SK-N-SH treated with all-trans-retinoic acid at 6 μM for 48 hours (cell line): ENCODE measurements at regions not wholly inside any gene's neighbourhood (a gene's known extent, or its start where the extent isn't known, plus 50 kb on each side); places are given as distances from the start of the nearest gene placed in this dataset.

Source experiments
- ARNTL ChIP-seq: fragments of 450-650 bp; formaldehyde crosslinking; IDR thresholded peaks from 2 replicates; pipeline ENCODE4 v1.5.0; 2020; ENCODE audit warnings: low read depth, mild to moderate bottlenecking, moderate library complexity, borderline replicate concordance
- CREB5 ChIP-seq: fragments of 250-450 bp; sonication (Bioruptor Pico); IDR thresholded peaks from 2 replicates; pipeline ENCODE4 v1.5.1; 2020; ENCODE audit warnings: low read depth, mild to moderate bottlenecking, moderate library complexity
- ESRRG ChIP-seq: fragments of 250-450 bp; sonication (Bioruptor Pico); IDR thresholded peaks from 2 replicates; pipeline ENCODE4 v1.6.1; 2021; ENCODE audit warnings: mild to moderate bottlenecking
- PATZ1 ChIP-seq: fragments of 250-450 bp; sonication (Bioruptor Pico); IDR thresholded peaks from 2 replicates; pipeline ENCODE4 v1.8.0; 2020; ENCODE audit warnings: mild to moderate bottlenecking, moderate library complexity, borderline replicate concordance
- POU6F1 ChIP-seq: fragments of 250-450 bp; sonication (Bioruptor Pico); IDR thresholded peaks from 2 replicates; pipeline ENCODE4 v1.8.0; 2021; ENCODE audit warnings: low read depth, mild to moderate bottlenecking, moderate library complexity, borderline replicate concordance
- PPARA ChIP-seq: fragments of 250-450 bp; sonication (Bioruptor Pico); IDR thresholded peaks from 2 replicates; pipeline ENCODE4 v1.5.0; 2020; ENCODE audit warnings: mild to moderate bottlenecking, borderline replicate concordance
- RARB ChIP-seq: fragments of 250-450 bp; sonication (Bioruptor Pico); IDR thresholded peaks from 2 replicates; pipeline ENCODE4 v1.8.0; 2021; ENCODE audit warnings: mild to moderate bottlenecking, moderate library complexity
- TCF4 ChIP-seq: fragments of 250-450 bp; sonication (Bioruptor Pico); IDR thresholded peaks from 2 replicates; pipeline ENCODE4 v1.8.0; 2021; ENCODE audit warnings: mild to moderate bottlenecking, moderate library complexity, borderline replicate concordance
- TSHZ2 ChIP-seq: fragments of 250-450 bp; sonication (Bioruptor Pico); IDR thresholded peaks from 2 replicates; pipeline ENCODE4 v1.5.0; 2020; ENCODE audit warnings: mild to moderate bottlenecking, moderate library complexity
- ZFP3 ChIP-seq: fragments of 250-450 bp; sonication (Bioruptor Pico); IDR thresholded peaks from 2 replicates; pipeline ENCODE4 v1.5.0; 2020; ENCODE audit warnings: mild to moderate bottlenecking, moderate library complexity
- ZNF565 ChIP-seq: fragments of 450-650 bp; formaldehyde crosslinking; conservative IDR thresholded peaks from 2 replicates; pipeline ENCODE4 v1.5.0; 2020; ENCODE audit warnings: low read depth, mild to moderate bottlenecking, moderate library complexity
- ZNF70 ChIP-seq: fragments of 450-650 bp; formaldehyde crosslinking; IDR thresholded peaks from 2 replicates; pipeline ENCODE4 v1.5.0; 2020; ENCODE audit warnings: mild to moderate bottlenecking, moderate library complexity

GRCh38 chr4:179671609-179672008 lies 2229.4 kb upstream of the AGA start:
- TF ChIP-seq POU6F1 (CRISPR knock-in tag) (no peak), PATZ1 (CRISPR knock-in tag) (no peak), TSHZ2 (no peak), ZNF565 (CRISPR knock-in tag) (no peak), RARB (CRISPR knock-in tag) (no peak), ARNTL (CRISPR knock-in tag) (no peak), ZNF70 (no peak), PPARA (no peak), CREB5 (CRISPR knock-in tag) (no peak), ESRRG (CRISPR knock-in tag) (no peak), TCF4 (CRISPR knock-in tag) (no peak), ZFP3 (no peak)
